K562 (cell line): ENCODE measurements at regions not wholly inside any gene's neighbourhood (a gene's known extent, or its start where the extent isn't known, plus 50 kb on each side); places are given as distances from the start of the nearest gene placed in this dataset.

Source experiments
- BHLHE40 ChIP-seq: IDR thresholded peaks from 2 replicates; pipeline ENCODE4 v1.6.1; 2011; ENCODE audit warnings: low read length, improper control_type of control experiment
- EZH2 ChIP-seq: IDR thresholded peaks from 2 replicates; pipeline ENCODE4 v1.6.1; 2012; ENCODE audit warnings: low read depth, mild to moderate bottlenecking, inconsistent platforms, low read length, borderline replicate concordance
- MTA1 ChIP-seq: fragments of 450-650 bp; IDR thresholded peaks from 2 replicates; pipeline ENCODE4 v1.6.1; 2017; ENCODE audit warnings: borderline replicate concordance
- MTF1 ChIP-seq: fragments of 250-450 bp; sonication (Bioruptor Pico); IDR thresholded peaks from 2 replicates; pipeline ENCODE4 v1.9.0; 2021; ENCODE audit warnings: moderate library complexity, mild to moderate bottlenecking, inconsistent platforms, borderline replicate concordance
- POLR2A ChIP-seq: fragments of 450-650 bp; conservative IDR thresholded peaks from 2 replicates; pipeline ENCODE4 v1.6.1; 2016
- SMARCB1 ChIP-seq: IDR thresholded peaks from 2 replicates; pipeline ENCODE4 v1.6.1; 2011; ENCODE audit warnings: improper control_type of control experiment, low read depth; ENCODE audit not compliant: insufficient read length
- STAT5B ChIP-seq: fragments of 250-450 bp; sonication (Bioruptor Pico); IDR thresholded peaks from 2 replicates; pipeline ENCODE4 v1.8.0; 2021; ENCODE audit warnings: mild to moderate bottlenecking, inconsistent platforms
- ZNF165 ChIP-seq: fragments of 250-450 bp; sonication (Bioruptor Pico); IDR thresholded peaks from 2 replicates; pipeline ENCODE4 v1.4.0; 2020; ENCODE audit warnings: borderline replicate concordance
- TF ChIP-seq, protein P1 (sequence below), 3 experiments: IDR thresholded peaks in 2 of 3; conservative IDR thresholded peaks in 1 of 3; 2 replicates each; pipeline ENCODE4 v1.5.1; 2011 to 2012; ENCODE audit warnings: low read length in 3 of 3, mild to moderate bottlenecking in 3 of 3, control low read depth in 2 of 3, improper control_type of control experiment in 1 of 3, inconsistent platforms in 1 of 3, low read depth in 1 of 3, mixed read lengths in 1 of 3, moderate library complexity in 1 of 3; ENCODE audit not compliant: insufficient read depth in 2 of 3

DNA sequence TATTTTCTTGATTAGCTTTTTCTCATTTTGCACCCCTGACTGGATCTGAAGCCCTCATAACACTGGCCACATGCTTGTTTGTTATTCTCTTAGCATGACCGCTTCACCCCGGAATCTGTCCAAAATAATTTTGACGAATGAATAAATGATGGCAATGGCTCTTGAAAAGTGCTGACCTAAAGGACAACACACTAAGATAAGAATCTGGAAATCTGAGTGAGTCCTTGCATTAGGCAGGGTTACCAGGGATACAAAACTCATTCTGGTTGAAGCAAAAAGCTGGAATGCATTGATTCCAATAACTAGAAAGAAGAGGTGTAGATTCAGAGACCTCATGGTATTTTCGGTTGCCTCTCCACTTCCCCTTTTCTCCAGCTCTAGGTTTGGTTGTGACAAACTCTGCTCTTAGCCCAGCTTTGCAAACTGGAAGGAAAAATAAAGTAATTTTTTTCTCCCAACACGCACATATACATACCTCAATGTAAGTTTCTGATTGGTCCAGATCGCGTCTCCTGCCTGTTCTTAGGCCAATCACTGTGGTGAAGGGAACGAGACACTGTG, 157.4 kb downstream of the SKIDA1 start:
- TF ChIP-seq ZNF165 (CRISPR knock-in tag), result no peak
- TF ChIP-seq, protein P1, sequence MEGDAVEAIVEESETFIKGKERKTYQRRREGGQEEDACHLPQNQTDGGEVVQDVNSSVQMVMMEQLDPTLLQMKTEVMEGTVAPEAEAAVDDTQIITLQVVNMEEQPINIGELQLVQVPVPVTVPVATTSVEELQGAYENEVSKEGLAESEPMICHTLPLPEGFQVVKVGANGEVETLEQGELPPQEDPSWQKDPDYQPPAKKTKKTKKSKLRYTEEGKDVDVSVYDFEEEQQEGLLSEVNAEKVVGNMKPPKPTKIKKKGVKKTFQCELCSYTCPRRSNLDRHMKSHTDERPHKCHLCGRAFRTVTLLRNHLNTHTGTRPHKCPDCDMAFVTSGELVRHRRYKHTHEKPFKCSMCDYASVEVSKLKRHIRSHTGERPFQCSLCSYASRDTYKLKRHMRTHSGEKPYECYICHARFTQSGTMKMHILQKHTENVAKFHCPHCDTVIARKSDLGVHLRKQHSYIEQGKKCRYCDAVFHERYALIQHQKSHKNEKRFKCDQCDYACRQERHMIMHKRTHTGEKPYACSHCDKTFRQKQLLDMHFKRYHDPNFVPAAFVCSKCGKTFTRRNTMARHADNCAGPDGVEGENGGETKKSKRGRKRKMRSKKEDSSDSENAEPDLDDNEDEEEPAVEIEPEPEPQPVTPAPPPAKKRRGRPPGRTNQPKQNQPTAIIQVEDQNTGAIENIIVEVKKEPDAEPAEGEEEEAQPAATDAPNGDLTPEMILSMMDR (IDR thresholded peaks at IDR 0.05 in 2 of 3, conservative IDR thresholded peaks at IDR 0.05 in 1 of 3; ENCODE audit: insufficient read depth in 2 of 3, low read depth in 1 of 3, low read length in 3 of 3), result no peak
- no peak for TF ChIP-seq BHLHE40
- no peak for TF ChIP-seq MTF1 (CRISPR knock-in tag)
- no peak for TF ChIP-seq POLR2A
- TF ChIP-seq EZH2, result no peak
- TF ChIP-seq SMARCB1, result no peak
- TF ChIP-seq STAT5B (CRISPR knock-in tag), result no peak
- no peak for TF ChIP-seq MTA1
